Testis (tissue), 2 donors: ENCODE measurements at regions not wholly inside any gene's neighbourhood (a gene's known extent, or its start where the extent isn't known, plus 50 kb on each side); places are given as distances from the start of the nearest gene placed in this dataset.
"Not testable (repeated sequence)": the region's sequence is repeated elsewhere in the genome, so short reads cannot be mapped to it uniquely, and the experiment has no call there.

Source experiments
- DNase-seq: peaks from one replicate; pipeline ENCODE4 v3.0.0-alpha.2; 2019
- H3K27ac ChIP-seq, 2 donors: fragments of 200-600 bp; sonication (generic); one replicate each; pipeline ENCODE4 v1.5.1; 2019
- H3K27me3 ChIP-seq: fragments of 200-600 bp; sonication (generic); one replicate; pipeline ENCODE4 v1.5.1; 2019
- H3K36me3 ChIP-seq: fragments of 200-600 bp; sonication (generic); one replicate; pipeline ENCODE4 v1.5.1; 2017; ENCODE audit warnings: low read depth; ENCODE audit errors: missing control alignments
- H3K4me1 ChIP-seq: fragments of 200-600 bp; sonication (generic); one replicate; pipeline ENCODE4 v1.5.1; 2019
- H3K4me3 ChIP-seq, 2 donors: fragments of 200-600 bp; sonication (generic); one replicate each; pipeline ENCODE4 v1.5.1; 2017 to 2019
- H3K9me3 ChIP-seq: fragments of 200-600 bp; sonication (generic); one replicate; pipeline ENCODE4 v1.5.1; 2017
- CTCF ChIP-seq, 3 experiments: fragments of 450-650 bp in 2 of 3; fragments of 200-600 bp in 1 of 3; sonication (generic) in 1 of 3; IDR thresholded peaks; one replicate each; pipeline ENCODE4 v1.5.1; 2016 to 2019; ENCODE audit warnings: antibody characterized with exemption in 3 of 3, mild to moderate bottlenecking in 2 of 3, moderate library complexity in 1 of 3
- POLR2A ChIP-seq: fragments of 450-650 bp; IDR thresholded peaks from one replicate; pipeline ENCODE4 v1.6.1; 2017; ENCODE audit warnings: antibody characterized with exemption, mild to moderate bottlenecking, moderate library complexity
- WGBS, 2 donors: methylation state at CpG; one replicate each; pipeline ENCODE4 v1.1.5; 2018; 5-methylcytosine and 5-hydroxymethylcytosine counted together
- intact Hi-C: fragments of 100-400 bp; cut with DNase I; formaldehyde crosslinking; loops from one replicate; pipeline ENCODE4 v1.15.1; 2023; ENCODE audit warnings: low total_unique reads

- Histone ChIP-seq H3K27ac (no peak overlapping the region), H3K9me3 (no peaks in the 10 kb centered on the region), H3K4me3 (no peak overlapping the region), H3K4me1 (no peaks in the 10 kb centered on the region), H3K27me3 (no peaks in the 10 kb centered on the region), H3K36me3 (no peaks in the 10 kb centered on the region)
- intact Hi-C loops = no loop called here
- DNase-seq = no peak
- TF ChIP-seq CTCF (IDR thresholded peaks at IDR 0.05) = no peak
- no peak for TF ChIP-seq POLR2A
- WGBS, 2 donors = 78 to 80% methylated on average over 3 of the region's 3 CpGs
Measured at GRCh38 chr3:106850437-106850836, 526.8 kb upstream of the CCDC54 start.

- intact Hi-C loops, H3K4me3 ChIP-seq, H3K27me3 ChIP-seq, H3K9me3 ChIP-seq, DNase-seq, H3K27ac ChIP-seq, H3K36me3 ChIP-seq, H3K4me1 ChIP-seq: not testable (repeated sequence)
- 74 to 78% methylated on average over 3 of the region's 3 CpGs for WGBS, 2 donors
Measured at GRCh38 chr3:106858321-106858720, 518.9 kb upstream of the CCDC54 start.

- no peak overlapping the region for H3K4me3 ChIP-seq
- TF ChIP-seq POLR2A (no peak), CTCF (IDR thresholded peaks at IDR 0.05) (no peak)
- no peaks in the 10 kb centered on the region for H3K27me3 ChIP-seq
- intact Hi-C loops = no loop called here
- no peak overlapping the region for H3K27ac ChIP-seq
- DNase-seq = no peak
- H3K4me1 ChIP-seq = no peaks in the 10 kb centered on the region
- no peaks in the 10 kb centered on the region for H3K9me3 ChIP-seq
- H3K36me3 ChIP-seq = no peaks in the 10 kb centered on the region
Measured at GRCh38 chr3:106860182-106860581, 517.1 kb upstream of the CCDC54 start.

GRCh38 chr3:106862067-106862466 is 515.2 kb upstream of the CCDC54 start:
- no peak for DNase-seq
- intact Hi-C loops = no loop called here
- Histone ChIP-seq H3K4me3 (no peak overlapping the region), H3K27ac (no peak overlapping the region), H3K4me1 (no peaks in the 10 kb centered on the region), H3K9me3 (no peaks in the 10 kb centered on the region), H3K36me3 (no peaks in the 10 kb centered on the region), H3K27me3 (no peaks in the 10 kb centered on the region)
- TF ChIP-seq POLR2A = no peak
- TF ChIP-seq CTCF (IDR thresholded peaks at IDR 0.05) = no peak
- 36 to 41% methylated on average over 3 of the region's 3 CpGs for WGBS, 2 donors

- Histone ChIP-seq H3K36me3 (no peaks in the 10 kb centered on the region), H3K27me3 (no peaks in the 10 kb centered on the region), H3K4me3 (no peak overlapping the region), H3K27ac (no peak overlapping the region), H3K9me3 (no peaks in the 10 kb centered on the region), H3K4me1 (no peaks in the 10 kb centered on the region)
- intact Hi-C loops = no loop called here
- WGBS, 2 donors = 97 to 100% methylated on average over 1 of the region's 1 CpG
- no peak for TF ChIP-seq CTCF (IDR thresholded peaks at IDR 0.05)
- no peak for TF ChIP-seq POLR2A
- no peak for DNase-seq
Measured at GRCh38 chr3:106877627-106878026, 499.6 kb upstream of the CCDC54 start.
